ENCODE measurements at regions not wholly inside any gene's neighbourhood (a gene's known extent, or its start where the extent isn't known, plus 50 kb on each side); places are given as distances from the start of the nearest gene placed in this dataset.

DNA sequence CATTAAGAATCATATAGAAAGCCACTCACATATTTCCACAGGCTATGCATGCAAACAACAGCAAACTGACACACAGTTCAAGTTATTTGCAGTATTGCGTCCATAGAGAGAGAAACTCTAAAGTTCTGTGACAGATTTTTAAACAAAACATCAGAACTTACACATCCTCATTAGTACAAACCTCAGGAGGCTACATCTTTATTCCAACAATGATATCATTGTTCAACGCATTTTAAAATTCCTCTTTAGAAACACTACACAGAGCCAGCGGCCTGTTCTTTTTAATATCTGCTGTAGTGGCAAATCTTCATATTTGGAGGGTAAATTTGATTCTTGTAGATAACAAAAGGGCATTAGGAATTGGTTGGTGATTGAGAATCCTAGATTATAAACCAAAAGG is 55.9 kb upstream of the NFE2L3 start:
- H3K4me3 ChIP-seq (ENCODE audit: low read length) = no peak overlapping the region
- DNase-seq (ENCODE audit: low read depth, low spot score) = no peak

DNA sequence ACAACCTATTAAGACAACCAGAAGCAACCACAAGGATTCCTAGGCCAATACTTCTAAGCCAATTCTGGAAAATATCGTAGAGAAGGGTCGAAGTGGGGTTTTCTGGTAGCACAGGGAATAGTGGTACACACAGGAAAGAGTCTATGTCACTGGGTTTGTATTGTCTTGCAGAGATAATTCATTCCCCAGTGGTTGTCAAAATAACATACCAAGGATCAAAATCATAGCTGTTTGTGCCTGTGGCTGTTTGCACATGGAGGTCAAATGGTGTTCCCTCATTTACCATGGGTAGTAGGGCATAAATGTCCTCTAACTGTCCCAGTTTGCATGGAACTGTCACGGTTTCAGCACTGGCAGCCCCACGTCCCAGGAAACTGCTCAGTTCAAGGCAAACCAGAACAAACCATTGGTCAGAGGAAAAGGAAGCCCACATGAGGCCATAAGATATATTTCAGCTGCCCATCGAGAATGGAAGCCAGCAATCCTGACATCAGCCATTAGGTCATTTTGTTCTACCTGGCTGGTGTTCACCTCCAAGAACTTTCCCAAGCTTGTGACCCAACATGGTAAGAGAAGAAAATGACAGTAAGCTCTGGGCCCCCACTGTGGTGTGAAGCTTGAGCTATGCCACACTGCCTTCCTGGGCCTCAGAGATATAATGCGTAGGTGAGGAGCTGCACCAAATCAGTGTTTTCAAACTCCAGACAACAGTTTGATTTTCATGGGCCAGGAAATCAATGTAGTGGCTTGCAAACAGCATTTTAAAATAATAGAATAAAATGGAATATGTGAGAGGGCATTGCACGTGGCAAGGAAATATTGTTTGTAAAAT is 53.9 kb upstream of the NFE2L3 start:
- H3K4me3 ChIP-seq (ENCODE audit: low read length) = no peak overlapping the region
- DNase-seq (ENCODE audit: low read depth, low spot score) = no peak

DNA sequence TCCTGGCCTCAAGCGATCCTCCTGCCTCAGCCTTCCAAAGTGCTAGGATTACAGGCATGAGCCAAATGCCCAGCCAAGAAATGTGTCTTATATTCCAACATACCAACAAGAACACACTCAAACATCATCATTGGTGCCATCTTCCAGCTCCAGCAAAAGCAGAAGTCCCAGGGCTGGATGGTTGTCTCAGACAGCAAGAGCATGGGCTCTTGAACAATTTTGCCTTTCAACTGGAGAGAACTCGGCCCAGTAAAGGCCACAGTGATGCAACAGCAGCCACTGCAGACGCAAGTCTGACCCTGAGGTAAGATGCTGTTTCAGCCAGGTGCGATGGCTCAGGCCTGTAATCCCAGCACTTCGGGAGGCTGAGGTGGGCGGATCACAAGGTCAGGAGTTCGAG is 52.8 kb upstream of the NFE2L3 start:
- no peak overlapping the region for H3K4me3 ChIP-seq (ENCODE audit: low read length)
- no peak for DNase-seq (ENCODE audit: low read depth, low spot score)

DNA sequence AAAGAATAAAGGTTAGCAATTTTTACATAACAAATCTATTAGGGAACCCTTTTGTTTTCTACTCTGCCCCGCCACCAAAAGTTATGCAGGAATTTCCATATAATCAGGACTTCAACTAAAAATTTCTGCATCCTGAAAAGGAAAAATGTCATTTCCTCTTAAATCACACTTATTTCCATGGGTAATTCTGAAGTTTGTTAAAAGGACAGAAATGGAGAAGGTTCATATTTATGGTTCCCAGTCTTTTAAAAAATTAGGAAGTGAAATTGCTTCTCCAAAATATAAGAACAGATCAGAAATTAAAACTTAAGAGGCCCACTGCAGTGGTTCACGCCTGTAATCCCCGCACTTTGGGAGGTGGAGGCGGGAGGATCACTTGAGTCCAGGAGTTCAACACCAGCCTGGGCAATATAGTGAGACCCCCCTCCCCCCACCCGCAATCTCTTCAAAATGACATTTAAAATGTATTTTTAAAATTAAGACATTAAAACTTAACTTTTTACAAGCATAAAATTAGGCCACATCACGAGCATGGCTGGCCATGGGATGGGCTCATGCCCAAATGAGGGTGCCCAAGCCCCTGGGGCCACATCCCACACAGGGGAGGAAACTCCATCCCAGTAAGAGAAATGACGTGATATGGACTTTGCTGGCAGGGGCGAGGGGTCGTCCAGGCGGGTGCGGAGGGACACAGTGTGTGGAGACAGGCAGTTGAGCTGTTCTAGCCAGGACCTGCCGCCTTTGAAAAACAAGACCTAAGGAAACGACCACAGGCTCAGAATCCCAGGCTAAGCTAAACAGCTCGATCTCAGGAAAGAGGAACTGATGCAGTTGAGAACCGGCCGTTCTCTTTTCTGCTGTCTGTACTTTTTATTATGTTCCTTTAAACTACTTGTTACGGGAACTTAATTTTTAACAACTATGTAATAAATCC is 51.3 kb upstream of the NFE2L3 start:
- DNase-seq (ENCODE audit: low read depth, low spot score) = no peak
- no peak overlapping the region for H3K4me3 ChIP-seq (ENCODE audit: low read length)

DNA sequence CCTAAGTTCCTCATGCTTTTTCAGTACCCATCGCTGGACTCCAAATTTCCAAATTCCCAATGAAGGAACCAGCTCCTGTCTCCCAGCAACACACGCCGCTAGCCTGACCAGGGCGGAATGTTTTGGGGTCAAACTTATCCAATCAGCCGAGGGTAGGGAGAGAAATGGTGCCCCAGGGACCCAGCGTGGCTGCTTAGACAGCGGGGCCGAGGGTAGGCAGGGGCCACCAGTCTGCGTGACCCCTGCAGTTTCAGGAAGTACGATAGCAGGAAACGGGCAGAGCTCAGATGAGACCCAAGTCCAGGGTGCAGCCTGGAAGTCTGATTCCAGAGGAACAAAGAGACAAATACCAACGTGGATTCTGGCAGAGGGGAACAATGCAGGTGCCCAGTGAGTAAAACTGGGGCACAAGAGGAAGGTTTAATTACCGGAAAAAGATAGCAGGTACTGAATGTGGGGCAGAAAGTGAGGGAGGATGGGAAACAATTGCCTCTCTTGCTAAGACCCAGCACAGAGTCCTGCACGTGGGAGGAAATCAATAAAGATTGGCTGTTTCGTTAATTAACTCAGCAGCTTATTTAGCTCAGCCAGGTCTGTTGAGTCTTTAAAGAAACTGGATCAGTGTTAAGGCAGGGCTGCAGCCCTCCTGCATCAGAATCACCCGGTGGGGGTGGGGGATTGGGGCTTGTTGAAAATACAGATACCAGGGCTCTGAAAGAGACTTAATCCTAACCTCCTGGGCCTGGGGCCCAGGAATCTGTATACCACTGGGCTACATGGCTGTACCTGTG is 50.4 kb upstream of the NFE2L3 start:
- no peak for DNase-seq (ENCODE audit: low read depth, low spot score)
- H3K4me3 ChIP-seq (ENCODE audit: low read length) = no peak overlapping the region

DNA sequence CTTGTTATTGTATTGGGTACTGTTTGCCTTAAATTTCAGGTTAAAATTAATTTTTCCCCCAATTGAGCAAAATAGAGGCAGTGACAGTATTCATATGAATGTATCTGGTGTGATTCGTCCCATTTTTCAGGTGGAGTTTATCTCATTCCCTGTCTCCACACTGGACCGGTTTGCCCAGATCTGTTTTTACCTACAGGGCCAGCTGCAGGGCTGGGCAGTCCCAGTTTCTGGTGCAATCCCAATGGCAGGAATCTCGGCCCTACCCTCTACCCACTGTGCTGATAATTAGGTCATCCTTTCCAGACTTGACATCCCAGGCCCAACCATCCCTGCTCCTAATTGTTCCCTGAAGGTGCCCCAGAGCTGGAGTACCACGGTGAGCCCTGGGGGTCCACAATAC is 49.8 kb upstream of the NFE2L3 start:
- H3K4me3 ChIP-seq (ENCODE audit: low read length) = no peak overlapping the region

More for the DNA sequence above, 49.8 kb upstream of the NFE2L3 start:
- DNase-seq (ENCODE audit: low read depth, low spot score) = no peak
